ENCODE measurements at regions not wholly inside any gene's neighbourhood (a gene's known extent, or its start where the extent isn't known, plus 50 kb on each side); places are given as distances from the start of the nearest gene placed in this dataset.

GRCh38 chr18:64333584-64333983 is 184.7 kb upstream of the LINC00305 start:
- TF ChIP-seq, protein P1, sequence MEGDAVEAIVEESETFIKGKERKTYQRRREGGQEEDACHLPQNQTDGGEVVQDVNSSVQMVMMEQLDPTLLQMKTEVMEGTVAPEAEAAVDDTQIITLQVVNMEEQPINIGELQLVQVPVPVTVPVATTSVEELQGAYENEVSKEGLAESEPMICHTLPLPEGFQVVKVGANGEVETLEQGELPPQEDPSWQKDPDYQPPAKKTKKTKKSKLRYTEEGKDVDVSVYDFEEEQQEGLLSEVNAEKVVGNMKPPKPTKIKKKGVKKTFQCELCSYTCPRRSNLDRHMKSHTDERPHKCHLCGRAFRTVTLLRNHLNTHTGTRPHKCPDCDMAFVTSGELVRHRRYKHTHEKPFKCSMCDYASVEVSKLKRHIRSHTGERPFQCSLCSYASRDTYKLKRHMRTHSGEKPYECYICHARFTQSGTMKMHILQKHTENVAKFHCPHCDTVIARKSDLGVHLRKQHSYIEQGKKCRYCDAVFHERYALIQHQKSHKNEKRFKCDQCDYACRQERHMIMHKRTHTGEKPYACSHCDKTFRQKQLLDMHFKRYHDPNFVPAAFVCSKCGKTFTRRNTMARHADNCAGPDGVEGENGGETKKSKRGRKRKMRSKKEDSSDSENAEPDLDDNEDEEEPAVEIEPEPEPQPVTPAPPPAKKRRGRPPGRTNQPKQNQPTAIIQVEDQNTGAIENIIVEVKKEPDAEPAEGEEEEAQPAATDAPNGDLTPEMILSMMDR (IDR thresholded peaks at IDR 0.05) = no peak
- no peak for TF ChIP-seq POLR2A (IDR thresholded peaks at IDR 0.05)

All from adrenal gland (tissue), 5 donors.